Activated T-cell treated with anti-CD3 and anti-CD28 coated beads, Interleukin-2, amount 50 U/mL, for 72 hours (primary cell): ENCODE measurements at regions not wholly inside any gene's neighbourhood (a gene's known extent, or its start where the extent isn't known, plus 50 kb on each side); places are given as distances from the start of the nearest gene placed in this dataset.
A peak's percentile ranks its signal among the peaks of the same experiment; 100 is the strongest.

Source experiments
- ATAC-seq, 2 donors: fragments of 150-1000 bp; cut with Tn5 transposase; replicated peaks in 1 of 2; 2 replicates each; pipeline ENCODE4 v1.10.0; 2021; ENCODE audit warnings: moderate library complexity in 2 of 2, mild to moderate bottlenecking in 1 of 2
- DNase-seq, 2 donors: peaks; one replicate each; pipeline ENCODE4 v3.0.0; 2021 to 2022; ENCODE audit warnings: mixed read lengths in 1 of 2
- H3K27ac Mint-ChIP-seq: one replicate; pipeline ENCODE4 v1.8.0; 2022; ENCODE audit warnings: mild to moderate bottlenecking, moderate library complexity, mixed read lengths
- H3K27me3 Mint-ChIP-seq: one replicate; pipeline ENCODE4 v1.8.0; 2022; ENCODE audit warnings: low read depth, mixed read lengths
- H3K36me3 Mint-ChIP-seq, 2 donors: one replicate each; pipeline ENCODE4 v1.8.0; 2022; ENCODE audit warnings: mixed read lengths in 2 of 2, mild to moderate bottlenecking in 1 of 2; ENCODE audit not compliant: insufficient read depth in 2 of 2
- H3K4me1 Mint-ChIP-seq: one replicate; pipeline ENCODE4 v1.8.0; 2022; ENCODE audit warnings: low read depth, mixed read lengths
- H3K4me3 Mint-ChIP-seq, 2 donors: one replicate each; pipeline ENCODE4 v1.8.0; 2022; ENCODE audit warnings: mild to moderate bottlenecking in 2 of 2, mixed read lengths in 2 of 2, moderate library complexity in 2 of 2
- H3K9me3 Mint-ChIP-seq, 2 donors: one replicate each; pipeline ENCODE4 v1.8.0; 2022; ENCODE audit warnings: mixed read lengths in 2 of 2

DNA sequence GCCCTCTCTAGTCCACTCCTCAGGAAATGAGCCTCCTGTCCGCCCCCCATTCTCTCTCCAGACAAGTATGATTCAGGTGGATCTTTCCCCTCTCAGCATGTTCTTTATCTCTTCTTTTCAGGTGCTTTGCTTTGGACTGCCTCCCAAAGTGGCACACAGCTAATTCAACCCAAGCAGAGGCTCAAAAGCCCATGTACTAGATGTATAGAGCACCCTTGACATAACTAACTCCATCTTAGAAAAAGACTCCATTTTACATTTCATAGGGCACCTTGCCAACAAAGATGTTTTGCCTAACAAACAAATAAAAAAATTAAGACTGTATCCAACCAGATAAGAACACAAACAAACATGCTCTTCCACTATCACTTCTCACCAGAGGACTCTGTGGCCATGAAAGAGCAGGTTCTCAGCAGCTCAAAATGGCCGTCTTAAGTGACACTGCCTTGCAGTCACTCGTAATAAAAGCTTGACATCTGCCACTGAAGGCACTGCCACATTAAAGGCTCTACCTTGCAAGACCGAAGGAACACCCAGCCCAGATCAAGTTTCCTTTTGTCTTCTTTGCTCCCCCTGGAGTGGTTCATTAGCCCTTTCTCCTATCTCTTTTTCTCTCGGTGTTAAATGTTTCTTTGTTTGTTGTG lies 84.9 kb upstream of the TAB3 start:
- H3K36me3 Mint-ChIP-seq, result peaks cover 0 to 1% of the 10 kb centered on the region in 2 donors
- H3K4me3 Mint-ChIP-seq, result no peak overlapping the region
- DNase-seq (no peak), ATAC-seq (no peak)
- H3K4me1 Mint-ChIP-seq, result peaks cover 12% of the 10 kb centered on the region
- peaks cover 0 to 1% of the 10 kb centered on the region in 2 donors for H3K9me3 Mint-ChIP-seq
- no peak overlapping the region for H3K27ac Mint-ChIP-seq
- peaks cover 30% of the 10 kb centered on the region for H3K27me3 Mint-ChIP-seq

DNA sequence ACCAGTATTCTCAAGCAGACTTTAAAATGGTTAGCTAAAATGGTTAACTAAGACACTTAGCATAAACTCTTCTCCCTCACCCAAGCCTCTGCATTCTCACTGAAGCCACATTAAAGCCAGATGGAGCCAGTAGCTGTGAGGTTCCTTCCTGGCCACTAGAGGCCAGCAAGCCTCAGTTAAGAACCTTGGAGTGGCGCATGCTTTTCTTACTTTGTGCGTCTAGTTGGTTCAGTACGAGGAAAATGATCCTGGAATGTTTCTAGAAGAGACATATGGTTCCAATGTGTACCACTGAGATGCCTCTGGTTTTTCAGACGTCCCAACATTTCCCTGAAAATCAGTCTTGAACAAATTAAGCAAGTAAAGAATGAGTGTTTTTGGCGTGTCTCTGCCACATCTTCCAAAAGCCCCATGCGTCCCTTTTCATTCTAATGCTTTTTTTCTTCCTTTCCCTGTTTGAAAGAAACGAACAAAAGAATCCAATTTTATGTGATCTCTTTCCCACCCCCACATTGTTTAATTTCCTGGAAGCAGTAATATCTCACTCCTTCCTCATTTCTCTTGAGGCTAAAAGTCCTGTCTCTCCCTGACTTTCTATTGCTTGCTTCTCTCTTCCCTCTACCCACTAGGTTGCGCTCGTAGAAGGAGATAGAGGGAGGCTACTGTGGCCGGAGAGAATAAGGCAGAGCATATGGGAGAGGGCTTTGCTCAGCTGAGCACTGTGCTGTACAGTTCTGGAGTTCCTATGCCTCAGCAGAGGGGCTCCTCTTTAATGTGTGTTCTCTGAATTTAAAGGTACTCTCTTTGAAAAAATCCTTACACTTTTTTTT lies 82.9 kb upstream of the TAB3 start:
- Mint-ChIP-seq H3K27me3 (peaks cover 28% of the 10 kb centered on the region), H3K4me1 (peaks cover 12% of the 10 kb centered on the region), H3K27ac (no peak overlapping the region), H3K4me3 (peak overlapping the region; percentile 71 to 88), H3K9me3 (no peaks in the 10 kb centered on the region), H3K36me3 (no peaks in the 10 kb centered on the region)
- ATAC-seq (peak; percentile 74 to 81), DNase-seq (peak; percentile 11 to 12)

DNA sequence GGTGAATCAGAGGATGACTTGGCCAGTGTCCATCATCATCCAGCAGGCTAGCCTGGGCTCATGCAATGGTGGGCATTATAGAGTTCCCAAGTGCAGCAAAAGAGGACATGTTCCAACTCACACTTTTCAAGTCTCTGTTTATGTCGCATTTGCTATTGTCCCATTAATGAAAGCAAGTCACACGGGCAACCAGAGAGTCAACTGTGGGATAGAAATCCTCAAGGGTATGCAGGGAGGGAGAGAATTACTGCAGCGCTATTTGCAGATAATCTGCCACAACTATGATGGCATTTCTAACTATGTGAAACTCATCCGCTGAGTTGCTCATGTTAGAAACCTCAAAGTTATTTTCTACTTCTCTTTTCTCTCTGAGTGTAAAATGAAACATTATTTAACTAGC lies 78.5 kb upstream of the TAB3 start:
- Mint-ChIP-seq H3K4me3 (no peak overlapping the region), H3K36me3 (no peaks in the 10 kb centered on the region), H3K4me1 (peaks cover 6% of the 10 kb centered on the region), H3K27ac (no peak overlapping the region), H3K27me3 (peaks cover 12% of the 10 kb centered on the region), H3K9me3 (no peaks in the 10 kb centered on the region)
- ATAC-seq (no peak), DNase-seq (no peak)

DNA sequence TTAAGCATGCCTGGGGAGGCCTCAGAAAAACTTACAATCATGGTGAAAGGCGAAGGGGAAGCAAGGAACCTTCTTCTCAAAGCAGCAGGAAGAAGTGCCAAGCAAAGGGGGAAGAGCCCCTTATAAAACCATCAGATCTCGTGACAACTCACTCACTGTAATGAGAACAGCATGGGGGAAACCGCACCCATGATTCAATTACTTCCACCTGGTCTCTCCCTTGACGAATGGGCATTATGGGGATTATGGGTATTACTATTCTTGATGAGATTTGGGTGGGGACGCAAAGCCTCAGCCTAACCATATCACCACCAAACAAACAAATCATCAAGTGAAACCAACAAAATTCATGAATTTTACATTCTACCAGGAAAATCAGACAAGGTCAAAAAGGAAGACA lies 76.7 kb upstream of the TAB3 start:
- no peaks in the 10 kb centered on the region for H3K4me1 Mint-ChIP-seq
- no peaks in the 10 kb centered on the region for H3K36me3 Mint-ChIP-seq
- no peak overlapping the region for H3K27ac Mint-ChIP-seq
- ATAC-seq (no peak), DNase-seq (no peak)
- no peaks in the 10 kb centered on the region for H3K9me3 Mint-ChIP-seq
- no peak overlapping the region for H3K4me3 Mint-ChIP-seq
- peaks cover 6% of the 10 kb centered on the region for H3K27me3 Mint-ChIP-seq

DNA sequence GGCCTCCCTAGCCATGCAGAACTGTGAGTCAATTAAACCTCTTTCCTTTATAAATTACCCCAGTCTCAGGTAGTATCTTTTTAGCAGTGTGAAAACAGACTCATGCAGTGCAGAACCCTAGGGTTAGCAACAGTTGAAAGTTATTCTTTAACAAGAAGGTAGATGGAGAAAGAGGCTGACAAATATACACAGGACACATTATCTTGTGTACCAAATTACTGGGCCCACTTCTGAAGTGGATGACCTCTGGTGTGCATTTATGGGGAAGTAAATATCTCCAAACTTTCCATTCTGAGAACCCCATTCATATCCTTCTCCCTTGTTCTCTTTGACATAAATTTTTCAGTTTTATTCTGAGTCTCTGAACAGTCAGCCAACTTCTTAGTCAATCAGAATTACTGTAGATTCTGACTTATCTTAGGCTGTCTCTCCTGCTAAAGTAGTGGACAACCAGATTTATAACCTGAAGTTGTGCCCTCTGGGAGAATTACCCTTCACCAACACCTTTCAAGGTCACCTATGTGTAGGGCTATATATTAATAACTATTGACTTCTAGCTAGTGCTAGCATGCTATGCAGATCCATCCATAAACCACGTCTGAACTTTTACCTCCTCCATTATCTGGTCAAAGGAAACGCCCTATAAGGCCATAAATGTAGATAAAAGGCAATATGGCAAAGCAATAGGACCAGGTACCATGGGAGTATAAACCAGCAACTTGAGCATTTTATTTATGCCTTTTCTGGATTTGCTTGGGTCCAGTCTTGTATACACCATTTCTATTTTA lies 72.5 kb upstream of the TAB3 start:
- no peak for ATAC-seq
- no peaks in the 10 kb centered on the region for H3K4me1 Mint-ChIP-seq

DNA sequence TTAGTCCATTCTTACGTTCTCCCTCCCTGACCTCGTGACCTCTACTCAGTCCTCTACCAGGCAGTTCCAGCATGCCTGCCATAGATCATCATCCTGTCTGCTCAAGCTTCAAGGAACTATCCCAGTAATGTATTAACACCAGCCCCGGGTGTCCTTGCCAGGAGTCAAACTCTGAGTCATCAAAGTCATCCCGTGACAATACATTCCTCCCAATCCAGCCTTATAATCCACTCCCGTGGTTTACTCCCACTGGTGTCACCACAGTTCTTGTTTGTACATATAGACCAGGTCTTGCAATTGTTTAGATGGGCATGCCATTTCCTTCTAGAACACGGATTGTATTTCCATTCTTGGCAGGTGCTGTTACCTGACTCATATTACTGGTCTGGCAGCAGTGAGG lies 68.7 kb upstream of the TAB3 start:
- Mint-ChIP-seq H3K27me3 (no peaks in the 10 kb centered on the region), H3K36me3 (no peaks in the 10 kb centered on the region)

More for the DNA sequence above, 72.5 kb upstream of the TAB3 start:
- H3K9me3 Mint-ChIP-seq, result no peaks in the 10 kb centered on the region
- no peak overlapping the region for H3K27ac Mint-ChIP-seq
- H3K4me3 Mint-ChIP-seq, result no peak overlapping the region
- no peaks in the 10 kb centered on the region for H3K36me3 Mint-ChIP-seq
- H3K27me3 Mint-ChIP-seq, result no peaks in the 10 kb centered on the region
- no peak for DNase-seq

DNA sequence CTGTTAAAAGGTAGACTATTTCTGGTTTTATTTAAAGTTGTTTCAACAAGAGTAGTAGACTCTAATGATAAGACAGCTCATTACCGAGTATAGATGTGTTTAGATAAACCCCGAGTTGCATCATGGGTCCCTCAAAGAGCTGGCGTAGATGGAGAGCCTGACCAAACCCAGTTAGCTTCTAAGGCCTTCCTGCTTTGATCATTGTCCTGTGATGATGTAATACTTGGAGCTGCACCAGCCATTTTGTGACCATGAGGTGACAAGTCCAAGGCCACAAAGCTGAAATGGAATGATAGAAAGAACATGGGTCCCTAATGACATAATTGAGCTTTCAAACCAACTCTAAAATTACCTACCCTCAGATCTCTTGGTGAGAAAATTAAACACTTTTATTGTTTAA lies 66.6 kb upstream of the TAB3 start:
- Mint-ChIP-seq H3K9me3 (peaks cover 0 to 3% of the 10 kb centered on the region in 2 donors), H3K27ac (no peak overlapping the region), H3K27me3 (peaks cover 2% of the 10 kb centered on the region), H3K4me3 (no peak overlapping the region), H3K4me1 (no peaks in the 10 kb centered on the region), H3K36me3 (no peaks in the 10 kb centered on the region)
- no peak for ATAC-seq
- no peak for DNase-seq

More for the DNA sequence above, 68.7 kb upstream of the TAB3 start:
- Mint-ChIP-seq H3K4me1 (no peaks in the 10 kb centered on the region), H3K4me3 (no peak overlapping the region), H3K27ac (no peak overlapping the region), H3K9me3 (no peaks in the 10 kb centered on the region)
- DNase-seq (no peak), ATAC-seq (no peak)

DNA sequence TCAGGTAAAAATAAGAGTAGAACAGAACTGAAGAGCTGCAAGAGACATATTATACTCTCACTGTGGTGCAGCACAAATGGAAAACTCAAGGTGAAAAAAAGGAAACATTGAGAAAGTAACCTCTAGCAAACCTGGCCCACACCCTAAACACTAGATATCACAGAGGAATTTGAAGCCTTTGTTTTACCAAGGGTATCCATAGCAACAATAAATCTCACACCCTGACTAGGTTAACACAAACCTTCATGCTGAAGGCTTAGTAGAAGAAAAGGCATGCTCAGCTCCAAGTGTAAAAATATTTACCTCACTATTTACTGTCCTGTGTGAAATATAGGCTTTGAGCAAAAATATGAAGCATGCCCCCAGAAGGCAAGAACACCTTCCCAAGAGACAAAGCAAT lies 61.9 kb upstream of the TAB3 start:
- Mint-ChIP-seq H3K4me3 (no peak overlapping the region), H3K27ac (no peak overlapping the region), H3K27me3 (peaks cover 13% of the 10 kb centered on the region), H3K9me3 (peaks cover 0 to 3% of the 10 kb centered on the region in 2 donors), H3K4me1 (no peaks in the 10 kb centered on the region), H3K36me3 (no peaks in the 10 kb centered on the region)
- ATAC-seq (no peak), DNase-seq (no peak)

DNA sequence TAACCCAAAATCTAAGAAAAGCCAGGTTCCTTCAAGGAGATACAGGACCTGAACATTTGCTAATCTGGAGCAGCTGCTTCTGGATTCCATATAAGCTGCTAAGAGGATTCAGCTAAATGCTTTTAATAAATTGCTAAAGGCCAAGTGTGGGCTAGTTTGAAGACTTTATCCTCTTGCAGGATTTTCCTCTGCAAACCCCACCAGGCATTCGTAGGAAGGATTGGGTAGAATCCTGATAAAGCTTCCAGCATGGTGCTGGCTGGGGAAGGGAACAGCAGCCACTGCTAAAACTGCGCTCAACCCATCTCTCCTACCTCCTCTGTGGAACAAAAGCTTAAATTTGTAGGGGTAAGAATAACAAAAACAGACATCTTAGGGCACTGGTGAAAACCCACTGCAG lies 61.3 kb upstream of the TAB3 start:
- H3K4me3 Mint-ChIP-seq, result no peak overlapping the region
- H3K9me3 Mint-ChIP-seq, result peaks cover 0 to 3% of the 10 kb centered on the region in 2 donors
- H3K27ac Mint-ChIP-seq, result no peak overlapping the region
- no peak for DNase-seq
- H3K27me3 Mint-ChIP-seq, result peaks cover 13% of the 10 kb centered on the region
- no peaks in the 10 kb centered on the region for H3K36me3 Mint-ChIP-seq
- no peak for ATAC-seq
- no peaks in the 10 kb centered on the region for H3K4me1 Mint-ChIP-seq

DNA sequence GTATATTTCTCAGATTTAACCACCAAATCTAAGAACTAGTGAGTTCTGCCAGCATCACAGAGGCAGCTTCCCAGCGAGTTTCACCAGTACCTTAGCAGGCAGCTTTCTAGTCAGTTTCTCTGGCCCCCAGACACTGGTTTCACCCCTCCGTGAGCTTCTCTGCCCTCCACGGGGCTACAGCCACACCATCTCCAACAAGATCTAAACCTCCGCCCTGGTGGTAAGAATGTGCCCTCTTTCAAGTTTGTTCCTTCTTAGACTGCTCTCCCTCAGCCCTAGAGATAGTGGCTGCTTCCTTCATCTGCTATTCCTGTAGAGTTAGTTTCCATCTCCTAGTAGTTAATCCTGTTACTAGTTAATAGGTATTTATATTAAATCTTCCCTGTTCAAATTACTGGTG lies 60.5 kb upstream of the TAB3 start:
- H3K4me3 Mint-ChIP-seq, result no peak overlapping the region
- DNase-seq, result no peak
- H3K4me1 Mint-ChIP-seq, result no peaks in the 10 kb centered on the region
- no peak overlapping the region for H3K27ac Mint-ChIP-seq
- peaks cover 13% of the 10 kb centered on the region for H3K27me3 Mint-ChIP-seq
- peaks cover 0 to 3% of the 10 kb centered on the region in 2 donors for H3K9me3 Mint-ChIP-seq
- no peak for ATAC-seq
- H3K36me3 Mint-ChIP-seq, result no peaks in the 10 kb centered on the region

DNA sequence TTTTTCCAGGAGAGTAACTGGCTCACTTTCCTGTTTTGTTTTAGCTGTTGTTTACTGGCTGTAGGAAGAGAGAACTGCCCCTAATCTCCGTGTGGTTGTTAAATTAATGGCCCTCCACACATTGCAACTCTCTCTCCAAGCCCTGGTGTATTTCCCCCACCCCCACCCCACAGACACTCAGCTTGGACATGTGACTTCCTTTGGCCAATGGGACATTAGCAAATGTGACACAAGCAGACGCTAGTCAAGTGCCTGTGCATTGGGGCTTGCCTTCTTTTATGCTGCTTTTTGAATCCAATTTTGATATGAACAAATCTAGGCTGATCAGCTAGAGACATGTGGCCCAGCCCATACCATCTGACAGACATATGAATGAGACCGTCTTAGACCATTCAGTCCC lies 59.6 kb upstream of the TAB3 start:
- Mint-ChIP-seq H3K36me3 (no peaks in the 10 kb centered on the region), H3K4me3 (no peak overlapping the region), H3K27ac (no peak overlapping the region), H3K9me3 (peaks cover 0 to 3% of the 10 kb centered on the region in 2 donors), H3K4me1 (no peaks in the 10 kb centered on the region), H3K27me3 (peaks cover 13% of the 10 kb centered on the region)
- ATAC-seq (no peak), DNase-seq (no peak)

DNA sequence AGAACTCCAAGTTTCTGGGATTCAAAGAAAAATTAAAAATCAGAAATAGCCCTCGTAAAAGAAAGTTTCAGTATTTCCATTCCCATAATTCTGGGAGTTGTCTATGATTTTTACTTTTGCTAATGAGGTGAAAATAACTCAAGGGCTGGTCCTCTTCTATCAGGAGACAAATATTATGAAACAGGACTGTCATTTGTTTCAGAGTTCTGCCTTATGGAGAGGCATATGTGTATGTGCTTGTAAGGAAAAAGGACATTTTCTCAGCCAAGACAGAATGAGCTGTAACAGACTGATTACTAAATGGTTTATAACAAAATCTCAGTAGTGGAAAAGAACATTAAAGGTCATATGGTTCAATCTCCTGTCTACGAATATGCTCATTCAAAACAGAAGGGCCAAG lies 59.0 kb upstream of the TAB3 start:
- H3K36me3 Mint-ChIP-seq, result no peaks in the 10 kb centered on the region
- no peak overlapping the region for H3K27ac Mint-ChIP-seq
- no peak overlapping the region for H3K4me3 Mint-ChIP-seq
- no peaks in the 10 kb centered on the region for H3K4me1 Mint-ChIP-seq
- no peak for DNase-seq
- no peak for ATAC-seq
- peaks cover 13% of the 10 kb centered on the region for H3K27me3 Mint-ChIP-seq
- peaks cover 0 to 3% of the 10 kb centered on the region in 2 donors for H3K9me3 Mint-ChIP-seq

DNA sequence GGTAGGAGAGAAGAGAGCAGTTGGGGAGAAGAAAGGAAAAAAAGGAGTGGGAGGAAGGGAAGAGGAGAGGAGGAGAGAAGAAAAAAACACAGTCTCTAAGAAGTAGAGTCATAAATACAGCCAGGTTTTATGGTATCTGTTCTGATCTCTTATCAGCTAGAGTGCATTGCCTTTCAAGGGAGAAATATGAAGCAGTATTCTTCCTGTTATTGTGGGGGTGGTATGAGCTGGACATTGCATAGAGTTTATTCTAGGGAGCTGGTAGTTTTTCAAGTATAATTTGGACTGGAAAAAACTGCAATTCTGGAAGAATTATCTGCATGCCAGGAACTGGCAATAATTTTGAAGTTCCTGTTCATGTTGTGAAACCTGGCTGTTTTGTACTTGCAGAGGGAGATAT lies 54.9 kb upstream of the TAB3 start:
- Mint-ChIP-seq H3K4me1 (no peaks in the 10 kb centered on the region), H3K9me3 (peaks cover 0 to 2% of the 10 kb centered on the region in 2 donors), H3K4me3 (no peak overlapping the region), H3K27me3 (peaks cover 4% of the 10 kb centered on the region), H3K27ac (no peak overlapping the region), H3K36me3 (no peaks in the 10 kb centered on the region)
- ATAC-seq (no peak), DNase-seq (no peak)
